K562 (cell line): ENCODE measurements at regions not wholly inside any gene's neighbourhood (a gene's known extent, or its start where the extent isn't known, plus 50 kb on each side); places are given as distances from the start of the nearest gene placed in this dataset.

Source experiments
- ATAC-seq: fragments of 200-7000 bp; cut with Tn5 transposase; 3 replicates; pipeline ENCODE4 v1.9.1; 2020; ENCODE audit warnings: moderate library complexity
- BruUV-seq: library from RNA; stranded (reverse); fragments of 400-500 nt; replicated peaks from 2 replicates; lab custom pipeline; 2021; lab: Mats Ljungman, UMichigan
- CTCF ChIA-PET: fragments of 300-600 bp; formaldehyde crosslinking; extraction: SDS; loops from one replicate; lab custom pipeline; 2021; ENCODE audit warnings: low intra/inter-chr PET ratio; lab: Yijun Ruan, JAX
- POLR2A ChIA-PET: fragments of 300-600, 350-650 bp; sonication (Branson Sonifier 250); formaldehyde crosslinking; extraction: SDS; loops from one replicate; lab custom pipeline; 2021; ENCODE audit warnings: antibody characterized with exemption, inconsistent platforms; lab: Yijun Ruan, JAX
- DNase-seq, 4 experiments: peaks; one replicate each; pipeline versions ENCODE4 v3.0.0 to v3.0.0-alpha.2; 2011 to 2018; ENCODE audit warnings: low spot score in 3 of 4, mixed read lengths in 3 of 4; ENCODE audit errors: extremely low read depth in 1 of 4
- FAIRE-seq: peaks from 2 replicates; lab custom pipeline; 2011; peaks lifted over from hg19 to GRCh38; lab: Jason Lieb, UNC
- H2AFZ ChIP-seq: 2 replicates; pipeline ENCODE4 v1.6.0; 2011; ENCODE audit warnings: low read depth, low read length, control low read depth, inconsistent platforms
- H3K27ac ChIP-seq: fragments of 200-600 bp; 3 replicates; pipeline ENCODE4 v1.8.0; 2011; ENCODE audit warnings: low read depth, mild to moderate bottlenecking, control low read depth, inconsistent platforms, low read length, moderate library complexity, mixed read lengths; ENCODE audit errors: extremely low read depth
- H3K27me3 ChIP-seq, 2 experiments: fragments of 300-600 bp in 1 of 2; 2 replicates in 1 of 2; 3 replicates in 1 of 2; pipeline versions ENCODE4 v1.6.0 to v1.8.0; 2011; ENCODE audit warnings: inconsistent platforms in 2 of 2, low read length in 2 of 2, mild to moderate bottlenecking in 1 of 2, mixed read lengths in 1 of 2, moderate library complexity in 1 of 2; ENCODE audit not compliant: control insufficient read depth in 2 of 2, insufficient read depth in 2 of 2
- H3K36me3 ChIP-seq: fragments of 300-600 bp; 3 replicates; pipeline ENCODE4 v1.8.0; 2011; ENCODE audit warnings: mild to moderate bottlenecking, low read length, inconsistent platforms; ENCODE audit not compliant: control insufficient read depth, insufficient read depth
- H3K4me1 ChIP-seq, 2 experiments: fragments of 200-600 bp in 1 of 2; replicated peaks in 1 of 2; 2 replicates in 1 of 2; 3 replicates in 1 of 2; pipeline versions ENCODE4 v1.5.1 to v1.8.0; 2011; ENCODE audit warnings: inconsistent platforms in 2 of 2, low read length in 2 of 2, mild to moderate bottlenecking in 1 of 2, mixed read lengths in 1 of 2, moderate library complexity in 1 of 2; ENCODE audit not compliant: control insufficient read depth in 2 of 2, insufficient read depth in 2 of 2
- H3K4me2 ChIP-seq: 2 replicates; pipeline ENCODE4 v1.6.1; 2011; ENCODE audit warnings: low read length, control low read depth, inconsistent platforms, mixed read lengths; ENCODE audit not compliant: insufficient read depth
- H3K4me3 ChIP-seq: fragments of 200-600 bp; sonication (generic), shearing (Covaris generic); 2 replicates; pipeline ENCODE4 v1.5.1; 2016; ENCODE audit warnings: control low read depth, inconsistent platforms
- H3K79me2 ChIP-seq: fragments of 200-600 bp; 3 replicates; pipeline ENCODE4 v1.8.0; 2011; ENCODE audit warnings: low read length, inconsistent platforms; ENCODE audit not compliant: control insufficient read depth, insufficient read depth
- H3K9ac ChIP-seq, 2 experiments: 2 replicates each; pipeline versions ENCODE4 v1.6.0 to v1.6.1; 2011; ENCODE audit warnings: low read depth in 2 of 2, low read length in 2 of 2, control low read depth in 1 of 2, inconsistent platforms in 1 of 2, mild to moderate bottlenecking in 1 of 2, mixed read lengths in 1 of 2; ENCODE audit not compliant: insufficient read depth in 1 of 2
- H3K9me1 ChIP-seq: one replicate; pipeline ENCODE4 v1.6.0; 2011; ENCODE audit warnings: inconsistent platforms, mild to moderate bottlenecking, low read length, moderate library complexity; ENCODE audit not compliant: control insufficient read depth, insufficient read depth
- H3K9me3 ChIP-seq: replicated peaks from 2 replicates; pipeline ENCODE4 v1.5.1; 2011; ENCODE audit warnings: low read depth, low read length, inconsistent platforms; ENCODE audit not compliant: control insufficient read depth, insufficient read depth
- H4K20me1 ChIP-seq: replicated peaks from 2 replicates; pipeline ENCODE4 v1.6.1; 2011; ENCODE audit warnings: low read length, inconsistent platforms, mixed read lengths; ENCODE audit not compliant: control insufficient read depth, insufficient read depth
- NR3C1 ChIP-seq: sonication (generic); formaldehyde crosslinking; IDR thresholded peaks from 2 replicates; pipeline ENCODE4 v1.8.1; 2022; ENCODE audit warnings: missing genetic modification reagents
- POLR2A ChIP-seq: fragments of 450-650 bp; conservative IDR thresholded peaks from 2 replicates; pipeline ENCODE4 v1.6.1; 2016
- SNIP1 ChIP-seq: fragments of 450-650 bp; IDR thresholded peaks from 2 replicates; pipeline ENCODE4 v1.7.1; 2017; ENCODE audit warnings: low read depth, mild to moderate bottlenecking
- TBP ChIP-seq: optimal IDR thresholded peaks from 2 replicates; pipeline ENCODE3; 2011; ENCODE audit warnings: low read depth, low read length, improper control_type of control experiment
- ZNF586 ChIP-seq: fragments of 450-650 bp; formaldehyde crosslinking; conservative IDR thresholded peaks from 2 replicates; pipeline ENCODE4 v1.4.0; 2020; ENCODE audit warnings: mild to moderate bottlenecking, moderate library complexity
- ZNF699 ChIP-seq: fragments of 250-450 bp; sonication (Bioruptor Pico); IDR thresholded peaks from 2 replicates; pipeline ENCODE4 v1.8.0; 2021; ENCODE audit warnings: mild to moderate bottlenecking, moderate library complexity; ENCODE audit not compliant: insufficient replicate concordance
- WGBS: fragments of 100-300 bp; shearing (Covaris generic); methylation state at CpG from one replicate; pipeline ENCODE4 v1.1.6; 2016; ENCODE audit warnings: low coverage, mixed read lengths; ENCODE audit not compliant: insufficient coverage; ENCODE audit errors: missing lambda C conversion rate; 5-methylcytosine and 5-hydroxymethylcytosine counted together
- in situ Hi-C: fragments of 300-500 bp; cut with MboI; formaldehyde crosslinking; loops from 4 replicates; pipeline ENCODE4 v1.15.0; 2018; ENCODE audit warnings: inconsistent platforms, mixed read lengths
- intact Hi-C: fragments of 100-400 bp; cut with micrococcal nuclease; formaldehyde crosslinking; loops from 2 replicates; pipeline ENCODE4 v1.14.2; 2022
- TF ChIP-seq, protein P1 (sequence below): sonication (generic); formaldehyde crosslinking; IDR thresholded peaks from 2 replicates; pipeline ENCODE4 v1.8.1; 2023; ENCODE audit warnings: missing genetic modification reagents, mild to moderate bottlenecking, borderline replicate concordance
- TF ChIP-seq, protein P2 (sequence below): fragments of 450-650 bp; IDR thresholded peaks from 2 replicates; pipeline ENCODE4 v1.6.1; 2016; ENCODE audit warnings: low read depth, mild to moderate bottlenecking, moderate library complexity
- TF ChIP-seq, protein P3 (sequence below): fragments of 250-450 bp; sonication (Bioruptor Pico); IDR thresholded peaks from 2 replicates; pipeline ENCODE4 v1.5.0; 2021

DNA sequence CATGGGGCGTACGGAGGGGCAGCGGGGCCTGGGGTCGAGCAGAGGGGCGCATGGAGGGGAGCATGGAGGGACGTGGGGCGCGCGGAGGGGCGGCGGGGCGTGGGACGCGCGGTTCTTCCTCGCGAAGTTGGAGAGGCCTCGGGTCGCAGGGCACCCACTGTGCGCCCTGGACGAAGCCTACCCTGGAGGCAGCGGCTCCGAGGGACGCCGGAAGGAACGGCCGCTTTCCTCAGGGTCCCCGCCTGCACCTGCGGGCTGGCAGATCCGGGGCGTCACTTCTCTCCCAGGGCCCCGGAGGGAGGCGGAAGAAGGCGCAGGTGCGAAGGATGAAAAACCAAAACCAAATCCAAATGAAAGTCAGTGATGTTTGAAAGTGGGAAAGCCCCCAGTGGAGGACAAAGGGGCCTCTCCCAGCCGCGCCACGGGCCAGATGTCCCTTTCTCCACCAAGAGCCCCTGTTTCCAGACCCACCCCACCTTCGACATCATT lies 142.1 kb upstream of the PDE10A start (continued):
- no peak for TF ChIP-seq TBP
- no peak for TF ChIP-seq ZNF699 (CRISPR knock-in tag)
- no peak for TF ChIP-seq ZNF586
- no peak for TF ChIP-seq POLR2A
- TF ChIP-seq, protein P1, sequence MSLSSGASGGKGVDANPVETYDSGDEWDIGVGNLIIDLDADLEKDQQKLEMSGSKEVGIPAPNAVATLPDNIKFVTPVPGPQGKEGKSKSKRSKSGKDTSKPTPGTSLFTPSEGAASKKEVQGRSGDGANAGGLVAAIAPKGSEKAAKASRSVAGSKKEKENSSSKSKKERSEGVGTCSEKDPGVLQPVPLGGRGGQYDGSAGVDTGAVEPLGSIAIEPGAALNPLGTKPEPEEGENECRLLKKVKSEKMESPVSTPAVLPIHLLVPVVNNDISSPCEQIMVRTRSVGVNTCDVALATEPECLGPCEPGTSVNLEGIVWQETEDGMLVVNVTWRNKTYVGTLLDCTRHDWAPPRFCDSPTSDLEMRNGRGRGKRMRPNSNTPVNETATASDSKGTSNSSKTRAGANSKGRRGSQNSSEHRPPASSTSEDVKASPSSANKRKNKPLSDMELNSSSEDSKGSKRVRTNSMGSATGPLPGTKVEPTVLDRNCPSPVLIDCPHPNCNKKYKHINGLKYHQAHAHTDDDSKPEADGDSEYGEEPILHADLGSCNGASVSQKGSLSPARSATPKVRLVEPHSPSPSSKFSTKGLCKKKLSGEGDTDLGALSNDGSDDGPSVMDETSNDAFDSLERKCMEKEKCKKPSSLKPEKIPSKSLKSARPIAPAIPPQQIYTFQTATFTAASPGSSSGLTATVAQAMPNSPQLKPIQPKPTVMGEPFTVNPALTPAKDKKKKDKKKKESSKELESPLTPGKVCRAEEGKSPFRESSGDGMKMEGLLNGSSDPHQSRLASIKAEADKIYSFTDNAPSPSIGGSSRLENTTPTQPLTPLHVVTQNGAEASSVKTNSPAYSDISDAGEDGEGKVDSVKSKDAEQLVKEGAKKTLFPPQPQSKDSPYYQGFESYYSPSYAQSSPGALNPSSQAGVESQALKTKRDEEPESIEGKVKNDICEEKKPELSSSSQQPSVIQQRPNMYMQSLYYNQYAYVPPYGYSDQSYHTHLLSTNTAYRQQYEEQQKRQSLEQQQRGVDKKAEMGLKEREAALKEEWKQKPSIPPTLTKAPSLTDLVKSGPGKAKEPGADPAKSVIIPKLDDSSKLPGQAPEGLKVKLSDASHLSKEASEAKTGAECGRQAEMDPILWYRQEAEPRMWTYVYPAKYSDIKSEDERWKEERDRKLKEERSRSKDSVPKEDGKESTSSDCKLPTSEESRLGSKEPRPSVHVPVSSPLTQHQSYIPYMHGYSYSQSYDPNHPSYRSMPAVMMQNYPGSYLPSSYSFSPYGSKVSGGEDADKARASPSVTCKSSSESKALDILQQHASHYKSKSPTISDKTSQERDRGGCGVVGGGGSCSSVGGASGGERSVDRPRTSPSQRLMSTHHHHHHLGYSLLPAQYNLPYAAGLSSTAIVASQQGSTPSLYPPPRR (CRISPR knock-in tag): no peak

DNA sequence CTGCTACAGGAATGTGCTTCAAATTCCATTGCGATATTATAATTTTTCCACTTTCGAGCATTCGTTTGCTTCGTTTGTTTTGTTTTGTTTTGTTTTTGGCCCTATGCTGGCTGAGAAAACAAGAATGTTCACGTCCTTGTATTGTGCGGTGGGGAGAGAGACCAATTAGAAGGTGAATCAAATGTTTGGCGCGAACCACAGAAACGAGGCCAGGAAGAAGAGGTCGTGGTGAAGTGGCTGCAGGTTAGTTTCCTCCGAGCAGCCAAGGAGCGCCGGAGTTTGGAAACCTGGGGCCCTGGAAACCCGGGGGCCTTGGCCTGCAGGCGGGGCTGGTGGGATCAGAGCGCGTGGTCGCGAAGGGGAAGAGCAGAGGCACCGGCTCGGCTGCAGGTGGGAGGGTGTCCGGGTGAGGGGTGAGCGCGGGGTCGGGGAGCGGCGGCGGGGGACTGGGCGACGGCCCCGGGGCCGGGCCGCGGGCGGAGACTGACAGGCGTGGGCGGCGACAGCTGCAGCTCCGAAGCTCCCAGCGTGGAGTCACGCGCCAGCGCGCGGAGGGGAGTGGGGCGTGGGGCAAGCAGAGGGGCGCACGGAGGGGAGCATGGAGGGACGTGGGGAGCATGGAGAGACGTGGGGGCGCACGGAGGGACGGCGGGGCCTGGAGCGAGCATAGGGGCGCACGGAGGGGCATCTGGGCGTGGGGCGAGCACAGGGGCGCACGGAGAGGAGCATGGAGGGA lies 141.5 kb upstream of the PDE10A start:
- H2AFZ ChIP-seq: no peak overlapping the region
- CTCF ChIA-PET: no interaction called here
- H3K4me2 ChIP-seq: no peak overlapping the region
- POLR2A ChIA-PET: no interaction called here
- H3K27ac ChIP-seq: no peak overlapping the region
- no peaks in the 10 kb centered on the region for H3K9me3 ChIP-seq
- in situ Hi-C loops: no loop called here
- BruUV-seq: no TSS peak
- no peak for DNase-seq
- no peaks in the 10 kb centered on the region for H3K36me3 ChIP-seq
- H3K4me3 ChIP-seq: no peak overlapping the region
- H3K27me3 ChIP-seq: peaks cover 0 to 10% of the 10 kb centered on the region in 2 experiments; a peak in 2 of 5 replicates
- intact Hi-C loops: no loop called here
- no peaks in the 10 kb centered on the region for H3K9me1 ChIP-seq
- H3K9ac ChIP-seq: no peak overlapping the region
- no peak for ATAC-seq
- H3K4me1 ChIP-seq: no peaks in the 10 kb centered on the region
- 7% methylated on average over 28 of the region's 61 CpGs for WGBS
- no peaks in the 10 kb centered on the region for H4K20me1 ChIP-seq
- no peak for FAIRE-seq
- H3K79me2 ChIP-seq: no peaks in the 10 kb centered on the region
- TF ChIP-seq, protein P2, sequence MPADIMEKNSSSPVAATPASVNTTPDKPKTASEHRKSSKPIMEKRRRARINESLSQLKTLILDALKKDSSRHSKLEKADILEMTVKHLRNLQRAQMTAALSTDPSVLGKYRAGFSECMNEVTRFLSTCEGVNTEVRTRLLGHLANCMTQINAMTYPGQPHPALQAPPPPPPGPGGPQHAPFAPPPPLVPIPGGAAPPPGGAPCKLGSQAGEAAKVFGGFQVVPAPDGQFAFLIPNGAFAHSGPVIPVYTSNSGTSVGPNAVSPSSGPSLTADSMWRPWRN: no peak
- no peak for TF ChIP-seq SNIP1
- TF ChIP-seq, protein P3, sequence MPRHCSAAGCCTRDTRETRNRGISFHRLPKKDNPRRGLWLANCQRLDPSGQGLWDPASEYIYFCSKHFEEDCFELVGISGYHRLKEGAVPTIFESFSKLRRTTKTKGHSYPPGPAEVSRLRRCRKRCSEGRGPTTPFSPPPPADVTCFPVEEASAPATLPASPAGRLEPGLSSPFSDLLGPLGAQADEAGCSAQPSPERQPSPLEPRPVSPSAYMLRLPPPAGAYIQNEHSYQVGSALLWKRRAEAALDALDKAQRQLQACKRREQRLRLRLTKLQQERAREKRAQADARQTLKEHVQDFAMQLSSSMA (CRISPR knock-in tag): no peak
- no peak for TF ChIP-seq NR3C1
- TF ChIP-seq, protein P1 (CRISPR knock-in tag): no peak
